Large intestine (tissue), 3 donors: ENCODE measurements at regions not wholly inside any gene's neighbourhood (a gene's known extent, or its start where the extent isn't known, plus 50 kb on each side); places are given as distances from the start of the nearest gene placed in this dataset.
"Not testable (repeated sequence)": the region's sequence is repeated elsewhere in the genome, so short reads cannot be mapped to it uniquely, and the experiment has no call there.

ENCODE experiments used
- DNase-seq, 2 donors: peaks; one replicate each; pipeline versions ENCODE4 v3.0.0 to v3.0.0-alpha.2; 2013
- H3K27ac ChIP-seq: one replicate; pipeline ENCODE4 v1.5.1; 2013; ENCODE audit warnings: low read length
- H3K27me3 ChIP-seq: 2 replicates; pipeline ENCODE4 v1.6.1; 2013; ENCODE audit warnings: low read length; ENCODE audit not compliant: control insufficient read depth, insufficient read depth
- H3K36me3 ChIP-seq: 2 replicates; pipeline ENCODE4 v1.6.1; 2013; ENCODE audit warnings: low read length; ENCODE audit not compliant: control insufficient read depth, insufficient read depth
- H3K4me1 ChIP-seq: one replicate; pipeline ENCODE4 v1.6.1; 2013; ENCODE audit warnings: low read length; ENCODE audit not compliant: control insufficient read depth, insufficient read depth
- H3K4me3 ChIP-seq: one replicate; pipeline ENCODE4 v1.5.1; 2013; ENCODE audit warnings: low read length
- H3K9me3 ChIP-seq: one replicate; pipeline ENCODE4 v1.6.1; 2013; ENCODE audit warnings: mild to moderate bottlenecking, low read depth, low read length, moderate library complexity; ENCODE audit not compliant: control insufficient read depth
- WGBS: methylation state at CpG from one replicate; pipeline ENCODE4 v1.1.5; 2013; ENCODE audit warnings: low lambda C conversion rate; ENCODE audit not compliant: insufficient coverage; 5-methylcytosine and 5-hydroxymethylcytosine counted together

GRCh38 chr10:64576497-64576896 is 1055.3 kb downstream of the REEP3 start:
- WGBS = no CpG with 5 or more reads among the region's 10 CpGs
- Histone ChIP-seq H3K4me1 (peaks cover 14% of the 10 kb centered on the region), H3K27ac (no peak overlapping the region), H3K36me3 (no peaks in the 10 kb centered on the region), H3K9me3 (no peaks in the 10 kb centered on the region), H3K27me3 (no peaks in the 10 kb centered on the region), H3K4me3 (no peak overlapping the region)
- DNase-seq = no peak

- H3K4me3 ChIP-seq, DNase-seq, H3K27me3 ChIP-seq, H3K27ac ChIP-seq, H3K9me3 ChIP-seq, H3K36me3 ChIP-seq: not testable (repeated sequence)
- 93% methylated on average over 4 of the region's 6 CpGs for WGBS
- H3K4me1 ChIP-seq = peaks cover 11% of the 10 kb centered on the region
Measured at GRCh38 chr10:64578757-64579156, 1057.6 kb downstream of the REEP3 start.

GRCh38 chr10:64586934-64587503 is 1065.8 kb downstream of the REEP3 start:
- 86% methylated on average over 1 of the region's 2 CpGs for WGBS

GRCh38 chr10:64594072-64594471 is 1072.9 kb downstream of the REEP3 start:
- DNase-seq = no peak
- no peaks in the 10 kb centered on the region for H3K9me3 ChIP-seq
- no peaks in the 10 kb centered on the region for H3K36me3 ChIP-seq
- no peaks in the 10 kb centered on the region for H3K27me3 ChIP-seq
- 100% methylated on average over 2 of the region's 3 CpGs for WGBS
- no peaks in the 10 kb centered on the region for H3K4me1 ChIP-seq
- H3K27ac ChIP-seq = no peak overlapping the region
- H3K4me3 ChIP-seq = no peak overlapping the region

More at GRCh38 chr10:64586934-64587503, 1065.8 kb downstream of the REEP3 start:
- Histone ChIP-seq H3K27ac (no peak overlapping the region), H3K36me3 (no peaks in the 10 kb centered on the region), H3K4me3 (no peak overlapping the region), H3K27me3 (no peaks in the 10 kb centered on the region), H3K9me3 (no peaks in the 10 kb centered on the region), H3K4me1 (no peaks in the 10 kb centered on the region)
- DNase-seq = no peak

- no peaks in the 10 kb centered on the region for H3K9me3 ChIP-seq
- H3K4me1 ChIP-seq = no peaks in the 10 kb centered on the region
- no peak for DNase-seq
- WGBS = 89% methylated on average over 1 of the region's 1 CpG
- no peak overlapping the region for H3K27ac ChIP-seq
- no peaks in the 10 kb centered on the region for H3K27me3 ChIP-seq
- H3K4me3 ChIP-seq = no peak overlapping the region
- no peaks in the 10 kb centered on the region for H3K36me3 ChIP-seq
Measured at GRCh38 chr10:64598600-64598999, 1077.4 kb downstream of the REEP3 start.

- Histone ChIP-seq H3K36me3 (no peaks in the 10 kb centered on the region), H3K27me3 (no peaks in the 10 kb centered on the region), H3K27ac (no peak overlapping the region), H3K4me3 (no peak overlapping the region), H3K4me1 (no peaks in the 10 kb centered on the region), H3K9me3 (no peaks in the 10 kb centered on the region)
- 59% methylated on average over 3 of the region's 3 CpGs for WGBS
- DNase-seq = no peak
Measured at GRCh38 chr10:64601298-64601697, 1080.1 kb downstream of the REEP3 start.

GRCh38 chr10:64617085-64617484 is 1095.9 kb downstream of the REEP3 start:
- DNase-seq = peak; percentile 31 to 61
- 27% methylated on average over 3 of the region's 3 CpGs for WGBS
- Histone ChIP-seq H3K9me3 (no peaks in the 10 kb centered on the region), H3K4me1 (peaks cover 11% of the 10 kb centered on the region), H3K27me3 (no peaks in the 10 kb centered on the region), H3K27ac (peak overlapping the region; percentile 69), H3K36me3 (no peaks in the 10 kb centered on the region), H3K4me3 (no peak overlapping the region)

- peak; percentile 56 to 70 for DNase-seq
- peaks cover 11% of the 10 kb centered on the region for H3K4me1 ChIP-seq
- no peaks in the 10 kb centered on the region for H3K36me3 ChIP-seq
- H3K27me3 ChIP-seq = no peaks in the 10 kb centered on the region
- no peaks in the 10 kb centered on the region for H3K9me3 ChIP-seq
- peak overlapping the region; percentile 50 for H3K27ac ChIP-seq
- no peak overlapping the region for H3K4me3 ChIP-seq
- no CpG with 5 or more reads among the region's 2 CpGs for WGBS
Measured at GRCh38 chr10:64619102-64619501, 1097.9 kb downstream of the REEP3 start.

GRCh38 chr10:64626924-64627323 is 1105.7 kb downstream of the REEP3 start:
- H3K27ac ChIP-seq = no peak overlapping the region
- H3K4me1 ChIP-seq = no peaks in the 10 kb centered on the region
- no peak overlapping the region for H3K4me3 ChIP-seq
- H3K36me3 ChIP-seq = no peaks in the 10 kb centered on the region
- H3K9me3 ChIP-seq = peaks cover 4% of the 10 kb centered on the region
- 100% methylated on average over 1 of the region's 1 CpG for WGBS
- no peaks in the 10 kb centered on the region for H3K27me3 ChIP-seq
- DNase-seq = no peak

- WGBS = 63% methylated on average over 1 of the region's 3 CpGs
Measured at GRCh38 chr10:64630534-64630933, 1109.3 kb downstream of the REEP3 start.

GRCh38 chr10:64635906-64636305 is 1114.7 kb downstream of the REEP3 start:
- Histone ChIP-seq H3K36me3 (no peaks in the 10 kb centered on the region), H3K4me1 (no peaks in the 10 kb centered on the region), H3K27me3 (no peaks in the 10 kb centered on the region), H3K27ac (no peak overlapping the region), H3K9me3 (no peaks in the 10 kb centered on the region), H3K4me3 (no peak overlapping the region)
- DNase-seq = no peak

More at GRCh38 chr10:64630534-64630933, 1109.3 kb downstream of the REEP3 start:
- no peaks in the 10 kb centered on the region for H3K36me3 ChIP-seq
- H3K4me3 ChIP-seq = no peak overlapping the region
- H3K9me3 ChIP-seq = peaks cover 4% of the 10 kb centered on the region
- no peak overlapping the region for H3K27ac ChIP-seq
- no peaks in the 10 kb centered on the region for H3K27me3 ChIP-seq
- DNase-seq = no peak
- no peaks in the 10 kb centered on the region for H3K4me1 ChIP-seq
